GM12878 (cell line): ENCODE measurements at regions not wholly inside any gene's neighbourhood (a gene's known extent, or its start where the extent isn't known, plus 50 kb on each side); places are given as distances from the start of the nearest gene placed in this dataset.

Experiments
- CREB1 ChIP-seq: IDR thresholded peaks from 2 replicates; pipeline ENCODE4 v1.6.1; 2012; ENCODE audit warnings: low read depth, mild to moderate bottlenecking, inconsistent platforms
- CTCF ChIP-seq, 3 experiments: IDR thresholded peaks in 2 of 3; conservative IDR thresholded peaks in 1 of 3; 2 replicates each; pipeline ENCODE4 v1.5.1; 2011; ENCODE audit warnings: low read depth in 3 of 3, low read length in 3 of 3, mild to moderate bottlenecking in 3 of 3, control low read depth in 2 of 3, moderate library complexity in 2 of 3, inconsistent platforms in 1 of 3, mixed read lengths in 1 of 3; ENCODE audit not compliant: control insufficient read depth in 2 of 3, insufficient read depth in 1 of 3; ENCODE audit errors: extremely low read depth in 1 of 3
- ETV6 ChIP-seq, 2 experiments: fragments of 450-650 bp in 1 of 2; IDR thresholded peaks in 1 of 2; conservative IDR thresholded peaks in 1 of 2; 2 replicates each; pipeline ENCODE4 v1.6.1; 2014; ENCODE audit warnings: antibody characterized with exemption in 1 of 2, borderline replicate concordance in 1 of 2, low read depth in 1 of 2, mild to moderate bottlenecking in 1 of 2, moderate library complexity in 1 of 2
- EZH2 ChIP-seq: IDR thresholded peaks from 2 replicates; pipeline ENCODE4 v1.6.1; 2012; ENCODE audit warnings: low read depth, mild to moderate bottlenecking, control low read depth, inconsistent platforms, low read length, borderline replicate concordance; ENCODE audit not compliant: control insufficient read depth
- MEF2A ChIP-seq: IDR thresholded peaks from 2 replicates; pipeline ENCODE4 v1.6.1; 2011; ENCODE audit warnings: low read depth, mild to moderate bottlenecking, low read length, moderate library complexity; ENCODE audit not compliant: insufficient read depth
- POLR2A ChIP-seq: IDR thresholded peaks from 2 replicates; pipeline ENCODE4 v1.6.1; 2011; ENCODE audit warnings: low read depth, mild to moderate bottlenecking, low read length
- RFX5 ChIP-seq: IDR thresholded peaks from 2 replicates; pipeline ENCODE4 v1.6.1; 2011; ENCODE audit warnings: low read depth, low read length, improper control_type of control experiment
- SMC3 ChIP-seq: IDR thresholded peaks from 2 replicates; pipeline ENCODE4 v1.6.1; 2011; ENCODE audit warnings: low read length, improper control_type of control experiment, borderline replicate concordance
- TF ChIP-seq, protein P1 (sequence below): IDR thresholded peaks from 2 replicates; pipeline ENCODE4 v1.6.1; 2011; ENCODE audit warnings: low read depth, mild to moderate bottlenecking, low read length, moderate library complexity, borderline replicate concordance; ENCODE audit errors: extremely low read depth

- no peak for TF ChIP-seq CREB1
- TF ChIP-seq ETV6 (conservative IDR thresholded peaks at IDR 0.05 in 1 of 2, IDR thresholded peaks at IDR 0.05 in 1 of 2; ENCODE audit: borderline replicate concordance in 1 of 2, low read depth in 1 of 2) = no peak
- TF ChIP-seq POLR2A = no peak
- no peak for TF ChIP-seq EZH2
- TF ChIP-seq SMC3 = no peak
- no peak for TF ChIP-seq RFX5
- no peak for TF ChIP-seq MEF2A
- TF ChIP-seq, protein P1, sequence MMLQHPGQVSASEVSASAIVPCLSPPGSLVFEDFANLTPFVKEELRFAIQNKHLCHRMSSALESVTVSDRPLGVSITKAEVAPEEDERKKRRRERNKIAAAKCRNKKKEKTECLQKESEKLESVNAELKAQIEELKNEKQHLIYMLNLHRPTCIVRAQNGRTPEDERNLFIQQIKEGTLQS = no peak
- TF ChIP-seq CTCF (IDR thresholded peaks at IDR 0.05 in 2 of 3, conservative IDR thresholded peaks at IDR 0.05 in 1 of 3; ENCODE audit: control insufficient read depth in 2 of 3, extremely low read depth in 1 of 3, insufficient read depth in 1 of 3, low read depth in 3 of 3, low read length in 3 of 3) = no peak
Measured at GRCh38 chrX:39418731-39419638, 617.7 kb downstream of the MID1IP1 start.
